ENCODE measurements at regions not wholly inside any gene's neighbourhood (a gene's known extent, or its start where the extent isn't known, plus 50 kb on each side); places are given as distances from the start of the nearest gene placed in this dataset.

DNA sequence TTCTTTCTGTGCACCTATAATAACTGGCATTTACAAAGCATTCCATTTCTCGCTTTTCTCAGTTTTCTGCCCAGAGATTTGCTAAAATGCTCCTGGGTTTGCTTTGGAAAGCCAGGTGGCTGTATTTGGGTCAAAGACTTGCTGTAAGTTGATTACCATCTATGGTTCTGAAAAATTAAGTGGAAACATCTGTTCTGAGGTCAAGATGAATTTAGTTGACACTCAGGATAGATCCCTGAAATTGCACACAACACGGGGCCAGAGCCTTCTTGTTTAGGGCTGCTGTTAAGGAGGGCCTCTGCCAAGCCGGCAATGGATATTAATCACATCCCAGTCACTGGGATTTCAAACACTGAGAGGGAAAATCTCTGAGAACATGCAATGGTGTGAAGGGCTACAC lies 111.6 kb upstream of the GLI3 start:
- DNase-seq (ENCODE audit: low read depth, low spot score), result no peak
- H3K4me3 ChIP-seq (ENCODE audit: low read depth, low read length), result no peak overlapping the region
- CTCF ChIA-PET, result no interaction called here
- TF ChIP-seq, protein P1, sequence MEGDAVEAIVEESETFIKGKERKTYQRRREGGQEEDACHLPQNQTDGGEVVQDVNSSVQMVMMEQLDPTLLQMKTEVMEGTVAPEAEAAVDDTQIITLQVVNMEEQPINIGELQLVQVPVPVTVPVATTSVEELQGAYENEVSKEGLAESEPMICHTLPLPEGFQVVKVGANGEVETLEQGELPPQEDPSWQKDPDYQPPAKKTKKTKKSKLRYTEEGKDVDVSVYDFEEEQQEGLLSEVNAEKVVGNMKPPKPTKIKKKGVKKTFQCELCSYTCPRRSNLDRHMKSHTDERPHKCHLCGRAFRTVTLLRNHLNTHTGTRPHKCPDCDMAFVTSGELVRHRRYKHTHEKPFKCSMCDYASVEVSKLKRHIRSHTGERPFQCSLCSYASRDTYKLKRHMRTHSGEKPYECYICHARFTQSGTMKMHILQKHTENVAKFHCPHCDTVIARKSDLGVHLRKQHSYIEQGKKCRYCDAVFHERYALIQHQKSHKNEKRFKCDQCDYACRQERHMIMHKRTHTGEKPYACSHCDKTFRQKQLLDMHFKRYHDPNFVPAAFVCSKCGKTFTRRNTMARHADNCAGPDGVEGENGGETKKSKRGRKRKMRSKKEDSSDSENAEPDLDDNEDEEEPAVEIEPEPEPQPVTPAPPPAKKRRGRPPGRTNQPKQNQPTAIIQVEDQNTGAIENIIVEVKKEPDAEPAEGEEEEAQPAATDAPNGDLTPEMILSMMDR (IDR thresholded peaks at IDR 0.05; ENCODE audit: insufficient read depth, low read length, missing control alignments), result no peak
- POLR2A ChIA-PET, result no interaction called here

DNA sequence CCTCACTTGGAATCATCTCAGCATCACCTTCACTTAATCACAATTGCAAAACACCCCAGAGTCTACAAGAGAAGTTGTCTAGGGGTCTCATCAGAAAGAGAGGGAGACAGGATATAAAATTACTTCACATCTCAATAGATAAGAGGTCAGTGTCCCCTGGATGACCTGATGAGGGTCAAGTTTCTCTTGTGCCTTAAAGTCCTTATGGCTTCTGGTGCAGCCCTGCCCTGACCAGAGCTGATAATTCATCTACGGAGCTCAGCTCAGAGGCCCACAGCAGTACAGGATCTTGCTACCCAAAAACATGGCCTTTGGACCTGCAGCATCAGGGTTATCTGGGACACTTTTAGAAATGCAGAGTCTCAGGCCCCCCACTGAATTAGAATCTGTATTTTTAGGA lies 111.1 kb upstream of the GLI3 start:
- no peak for DNase-seq (ENCODE audit: low read depth, low spot score)
- H3K4me3 ChIP-seq (ENCODE audit: low read depth, low read length), result no peak overlapping the region
- TF ChIP-seq, protein P1 (IDR thresholded peaks at IDR 0.05; ENCODE audit: insufficient read depth, low read length, missing control alignments), result no peak
- POLR2A ChIA-PET, result no interaction called here
- CTCF ChIA-PET, result no interaction called here

DNA sequence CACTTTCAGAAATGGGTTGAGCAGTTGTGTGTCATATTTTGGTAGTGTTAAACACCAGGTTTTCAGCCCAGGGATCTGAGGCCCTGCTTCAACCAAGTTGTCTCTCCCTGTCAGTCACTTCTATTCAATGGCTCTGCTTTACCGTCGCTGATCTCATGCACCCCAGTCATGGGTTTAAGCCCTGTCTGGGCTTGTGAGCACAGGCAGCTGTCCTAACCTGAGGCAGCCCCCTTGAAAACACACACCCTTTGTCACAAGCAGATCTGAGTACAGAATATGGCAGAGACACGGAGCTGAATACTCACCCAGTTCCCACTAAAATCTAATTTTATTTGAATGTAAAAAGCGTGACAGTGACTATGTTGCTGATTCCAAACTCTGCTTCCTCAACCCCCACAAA lies 110.6 kb upstream of the GLI3 start:
- no peak for DNase-seq (ENCODE audit: low read depth, low spot score)
- TF ChIP-seq, protein P1 (IDR thresholded peaks at IDR 0.05; ENCODE audit: insufficient read depth, low read length, missing control alignments), result no peak
- CTCF ChIA-PET, result interaction anchor here (1.0 kb wide), 1 partner anchor 49 kb away, joined by 3 read pairs; no protein-coding TSS in a partner anchor
- POLR2A ChIA-PET, result no interaction called here
- H3K4me3 ChIP-seq (ENCODE audit: low read depth, low read length), result no peak overlapping the region

DNA sequence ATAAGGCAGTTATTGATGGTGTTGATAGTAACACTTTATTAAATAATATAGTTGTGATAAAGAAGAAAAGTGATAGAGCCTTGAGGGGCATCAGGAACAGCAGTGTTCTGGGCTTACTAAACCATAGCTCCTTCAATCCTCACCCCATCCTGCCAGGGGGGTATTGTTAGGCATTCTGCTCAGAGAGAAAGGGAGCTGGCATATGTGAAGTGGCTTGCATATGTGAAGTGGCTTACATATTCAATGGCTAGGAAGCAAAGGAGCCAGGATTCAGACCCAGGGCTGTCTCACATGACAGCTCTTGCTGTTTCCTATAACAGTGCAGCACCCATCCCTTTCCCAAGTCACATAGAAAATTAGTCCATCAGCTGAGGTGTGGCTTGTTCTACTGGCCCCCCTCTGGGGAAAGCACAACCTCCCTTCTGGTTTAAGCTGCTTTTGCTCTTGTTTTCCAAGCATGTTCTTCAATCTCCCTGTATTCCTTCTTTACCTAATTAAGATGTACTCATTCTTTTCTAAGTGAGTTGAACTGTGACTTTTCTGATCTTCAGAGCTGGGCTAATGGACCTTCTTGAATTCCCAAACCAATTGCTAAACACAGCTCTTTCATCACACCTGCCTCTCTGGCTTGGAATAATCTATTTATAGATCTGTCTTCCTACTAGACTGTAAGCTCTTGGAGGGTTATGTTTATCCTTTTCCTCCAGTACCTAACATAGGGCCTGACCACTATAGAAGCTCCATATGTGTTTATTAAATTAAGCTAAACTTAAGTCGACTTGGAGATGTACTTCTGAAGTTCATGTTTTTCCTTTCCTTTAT lies 108.7 kb upstream of the GLI3 start:
- ChIA-PET CTCF (interaction anchor here (1.4 kb wide), 1 partner anchor 366 kb away, joined by 4 read pairs; no protein-coding TSS in a partner anchor), POLR2A (no interaction called here)
- no peak overlapping the region for H3K4me3 ChIP-seq (ENCODE audit: low read depth, low read length)
- no peak for DNase-seq (ENCODE audit: low read depth, low spot score)
- TF ChIP-seq, protein P1 (IDR thresholded peaks at IDR 0.05; ENCODE audit: insufficient read depth, low read length, missing control alignments), result no peak

DNA sequence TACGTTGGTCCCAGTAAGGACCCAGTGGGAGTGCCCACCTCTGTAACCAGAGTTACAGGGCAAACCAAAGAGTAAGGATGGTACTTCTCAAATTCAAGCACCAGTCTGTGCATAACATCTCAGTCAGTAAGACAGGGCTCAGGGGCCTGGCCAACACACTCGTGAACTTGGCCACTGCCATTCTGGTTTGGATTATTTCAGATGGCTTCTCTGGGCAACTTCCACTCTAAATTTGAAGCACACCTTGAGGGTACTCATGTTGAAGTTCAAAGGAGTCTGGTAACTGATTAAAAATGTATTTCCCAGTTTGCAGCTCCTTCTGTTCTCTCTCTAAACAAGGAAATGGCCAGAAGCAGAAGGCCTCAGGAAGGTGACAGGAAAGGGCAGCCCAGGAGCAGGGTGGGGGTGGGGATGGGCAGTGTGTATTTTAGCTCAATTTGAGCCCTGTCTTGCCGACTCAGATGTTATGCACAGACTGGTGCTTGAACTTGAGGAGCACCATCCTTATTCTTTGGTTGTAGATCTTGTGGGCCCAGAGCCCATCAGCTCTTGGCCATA lies 107.3 kb upstream of the GLI3 start:
- ChIA-PET POLR2A (no interaction called here), CTCF (no interaction called here)
- no peak overlapping the region for H3K4me3 ChIP-seq (ENCODE audit: low read depth, low read length)
- TF ChIP-seq, protein P1 (IDR thresholded peaks at IDR 0.05; ENCODE audit: insufficient read depth, low read length, missing control alignments), result no peak
- no peak for DNase-seq (ENCODE audit: low read depth, low spot score)

DNA sequence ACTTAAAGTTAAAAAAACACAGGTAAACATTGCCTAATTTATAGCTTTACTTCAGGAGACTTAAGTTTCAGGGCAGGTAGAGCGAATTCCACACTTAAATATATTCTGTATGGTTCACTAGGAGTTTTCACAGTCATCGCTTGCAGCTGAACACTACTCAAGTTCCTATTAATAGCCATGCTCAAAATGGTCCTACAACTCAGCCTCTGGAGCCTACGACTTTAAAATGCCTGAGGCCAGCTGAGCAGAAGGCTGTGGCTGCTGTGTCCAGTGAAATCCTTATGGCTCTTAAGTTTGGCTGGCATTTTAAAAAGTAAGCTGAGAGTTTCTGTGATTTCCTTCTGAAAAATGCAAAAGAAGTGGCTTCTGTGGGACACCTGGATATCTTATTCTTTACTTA lies 105.4 kb upstream of the GLI3 start:
- POLR2A ChIA-PET, result no interaction called here
- H3K4me3 ChIP-seq (ENCODE audit: low read depth, low read length), result no peak overlapping the region
- DNase-seq (ENCODE audit: low read depth, low spot score), result no peak
- CTCF ChIA-PET, result no interaction called here
- TF ChIP-seq, protein P1 (IDR thresholded peaks at IDR 0.05; ENCODE audit: insufficient read depth, low read length, missing control alignments), result no peak
